Endothelial cell of umbilical vein (primary cell): ENCODE measurements at regions not wholly inside any gene's neighbourhood (a gene's known extent, or its start where the extent isn't known, plus 50 kb on each side); places are given as distances from the start of the nearest gene placed in this dataset.

Source experiments
- EZH2 ChIP-seq: IDR thresholded peaks from 2 replicates; pipeline ENCODE4 v1.6.1; 2012; ENCODE audit warnings: borderline replicate concordance, low read depth, mild to moderate bottlenecking, moderate library complexity, low read length, inconsistent platforms; ENCODE audit not compliant: severe bottlenecking
- FOS ChIP-seq: IDR thresholded peaks from 2 replicates; pipeline ENCODE4 v1.6.1; 2011; ENCODE audit warnings: mild to moderate bottlenecking, low read length, moderate library complexity, borderline replicate concordance; ENCODE audit not compliant: insufficient read depth
- JUN ChIP-seq: IDR thresholded peaks from 2 replicates; pipeline ENCODE4 v1.6.1; 2011; ENCODE audit warnings: borderline replicate concordance, low read depth; ENCODE audit not compliant: insufficient read length, insufficient read depth
- MYC ChIP-seq: IDR thresholded peaks from one replicate; pipeline ENCODE4 v1.6.1; 2011; ENCODE audit warnings: mild to moderate bottlenecking, low read depth, low read length
- POLR2A ChIP-seq: IDR thresholded peaks from 2 replicates; pipeline ENCODE4 v1.6.1; 2012; ENCODE audit warnings: low read depth, mild to moderate bottlenecking, control low read depth, low read length
- POLR2AphosphoS5 ChIP-seq: IDR thresholded peaks from 2 replicates; pipeline ENCODE4 v1.6.1; 2012; ENCODE audit warnings: low read depth, mild to moderate bottlenecking, control low read depth, low read length, moderate library complexity; ENCODE audit not compliant: insufficient read depth
- TF ChIP-seq, protein P1 (sequence below), 2 donors: IDR thresholded peaks; 1 replicate in 1 of 2; 2 replicates in 1 of 2; pipeline ENCODE4 v1.5.1; 2011; ENCODE audit warnings: low read length in 2 of 2, mild to moderate bottlenecking in 2 of 2, moderate library complexity in 2 of 2, control low read depth in 1 of 2, inconsistent platforms in 1 of 2, low read depth in 1 of 2; ENCODE audit not compliant: insufficient read depth in 1 of 2; ENCODE audit errors: extremely low read depth in 1 of 2
- TF ChIP-seq, protein P2 (sequence below): IDR thresholded peaks from 2 replicates; pipeline ENCODE4 v1.6.1; 2011; ENCODE audit not compliant: insufficient read depth, insufficient read length

DNA sequence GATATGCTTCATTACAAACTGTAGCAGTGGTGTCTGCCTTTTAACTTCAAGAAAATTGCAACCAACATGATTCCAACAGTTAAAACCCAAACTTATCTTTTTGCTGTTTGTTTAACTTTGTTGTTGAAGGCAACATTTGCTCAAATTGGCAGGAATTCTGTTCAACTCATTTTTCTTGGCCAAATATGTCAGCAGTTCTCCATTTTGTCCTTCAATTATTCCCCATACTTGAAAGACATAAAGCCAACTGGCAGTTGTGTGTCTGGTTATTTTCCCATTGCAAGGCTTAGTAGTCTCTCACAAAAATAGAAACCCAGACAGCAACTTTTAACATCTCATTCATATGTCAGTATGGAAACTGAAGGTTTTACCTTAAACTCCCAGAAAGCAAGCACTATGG, 146.3 kb downstream of the LRIG3 start:
- TF ChIP-seq, protein P1, sequence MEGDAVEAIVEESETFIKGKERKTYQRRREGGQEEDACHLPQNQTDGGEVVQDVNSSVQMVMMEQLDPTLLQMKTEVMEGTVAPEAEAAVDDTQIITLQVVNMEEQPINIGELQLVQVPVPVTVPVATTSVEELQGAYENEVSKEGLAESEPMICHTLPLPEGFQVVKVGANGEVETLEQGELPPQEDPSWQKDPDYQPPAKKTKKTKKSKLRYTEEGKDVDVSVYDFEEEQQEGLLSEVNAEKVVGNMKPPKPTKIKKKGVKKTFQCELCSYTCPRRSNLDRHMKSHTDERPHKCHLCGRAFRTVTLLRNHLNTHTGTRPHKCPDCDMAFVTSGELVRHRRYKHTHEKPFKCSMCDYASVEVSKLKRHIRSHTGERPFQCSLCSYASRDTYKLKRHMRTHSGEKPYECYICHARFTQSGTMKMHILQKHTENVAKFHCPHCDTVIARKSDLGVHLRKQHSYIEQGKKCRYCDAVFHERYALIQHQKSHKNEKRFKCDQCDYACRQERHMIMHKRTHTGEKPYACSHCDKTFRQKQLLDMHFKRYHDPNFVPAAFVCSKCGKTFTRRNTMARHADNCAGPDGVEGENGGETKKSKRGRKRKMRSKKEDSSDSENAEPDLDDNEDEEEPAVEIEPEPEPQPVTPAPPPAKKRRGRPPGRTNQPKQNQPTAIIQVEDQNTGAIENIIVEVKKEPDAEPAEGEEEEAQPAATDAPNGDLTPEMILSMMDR (IDR thresholded peaks at IDR 0.05; ENCODE audit: extremely low read depth in 1 of 2, insufficient read depth in 1 of 2, low read depth in 1 of 2, low read length in 2 of 2), result no peak
- TF ChIP-seq POLR2A (no peak), EZH2 (no peak), POLR2AphosphoS5 (no peak), JUN (no peak), MYC (no peak), FOS (no peak)
- TF ChIP-seq, protein P2, sequence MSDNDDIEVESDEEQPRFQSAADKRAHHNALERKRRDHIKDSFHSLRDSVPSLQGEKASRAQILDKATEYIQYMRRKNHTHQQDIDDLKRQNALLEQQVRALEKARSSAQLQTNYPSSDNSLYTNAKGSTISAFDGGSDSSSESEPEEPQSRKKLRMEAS, result no peak
